IgD-negative memory B cell (primary cell): ENCODE measurements at regions not wholly inside any gene's neighbourhood (a gene's known extent, or its start where the extent isn't known, plus 50 kb on each side); places are given as distances from the start of the nearest gene placed in this dataset.

ENCODE experiments used
- H3K27ac Mint-ChIP-seq, 3 donors: one replicate each; pipeline ENCODE4 v1.8.0; 2020 to 2022; ENCODE audit warnings: mild to moderate bottlenecking in 3 of 3, mixed read lengths in 3 of 3, moderate library complexity in 1 of 3
- H3K27me3 Mint-ChIP-seq: one replicate; pipeline ENCODE4 v1.8.0; 2021; ENCODE audit warnings: mixed read lengths
- H3K36me3 Mint-ChIP-seq: one replicate; pipeline ENCODE4 v1.8.0; 2020; ENCODE audit warnings: mild to moderate bottlenecking, mixed read lengths
- H3K4me1 Mint-ChIP-seq, 3 donors: one replicate each; pipeline ENCODE4 v1.8.0; 2020 to 2022; ENCODE audit warnings: mixed read lengths in 3 of 3, mild to moderate bottlenecking in 1 of 3
- H3K4me3 Mint-ChIP-seq, 4 donors: one replicate each; pipeline ENCODE4 v1.8.0; 2020 to 2022; ENCODE audit warnings: mild to moderate bottlenecking in 4 of 4, mixed read lengths in 4 of 4, moderate library complexity in 3 of 4
- H3K9me3 Mint-ChIP-seq, 3 donors: one replicate each; pipeline ENCODE4 v1.8.0; 2020 to 2021; ENCODE audit warnings: mixed read lengths in 3 of 3, mild to moderate bottlenecking in 1 of 3

DNA sequence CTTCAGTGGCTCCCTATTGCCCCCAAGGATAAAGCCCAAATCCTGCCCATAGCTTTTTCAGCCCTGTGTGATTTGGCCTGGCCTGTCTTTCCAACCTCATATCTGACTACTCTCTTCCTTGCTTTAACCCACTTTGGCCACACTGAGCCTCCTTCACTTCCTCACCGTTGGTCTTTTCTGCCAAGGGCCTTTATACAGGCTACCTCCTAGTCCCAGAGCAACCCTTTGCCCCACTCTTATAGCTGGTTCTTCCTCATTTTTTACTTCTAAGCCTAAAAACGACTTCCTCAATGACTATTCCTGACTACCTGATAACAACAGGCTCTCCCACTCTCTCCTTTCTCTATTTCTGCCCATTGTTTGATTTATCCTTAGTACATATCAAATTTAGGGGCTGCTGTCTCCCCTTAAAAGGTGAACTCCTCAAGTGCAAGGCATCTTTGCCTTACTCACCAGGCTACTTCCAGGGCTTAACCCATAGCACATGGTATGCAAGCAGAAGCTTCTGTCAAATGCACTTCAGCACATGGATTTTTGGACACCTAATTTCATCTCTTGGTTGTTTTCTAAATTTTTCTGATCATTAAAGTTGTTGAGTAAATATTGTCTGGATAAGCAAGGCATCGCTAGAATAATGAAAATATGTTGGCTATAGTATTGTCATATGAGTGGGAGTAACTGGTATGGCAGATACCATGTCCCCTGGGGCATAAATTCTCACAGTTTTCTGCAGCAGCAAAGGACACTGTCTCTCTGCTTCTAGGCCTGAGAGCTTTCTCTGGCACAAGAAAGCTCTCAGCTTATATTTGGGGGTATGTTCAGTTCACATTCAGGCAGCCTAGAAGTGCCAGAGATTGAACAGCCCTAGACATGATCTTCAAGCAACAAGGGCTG is 201.5 kb upstream of the GPR26 start:
- no peaks in the 10 kb centered on the region for H3K27me3 Mint-ChIP-seq
- H3K4me3 Mint-ChIP-seq, result no peak overlapping the region
- H3K27ac Mint-ChIP-seq, result peak overlapping the region in 1 of 3 donors; percentile 19
- peaks cover 0 to 1% (median 0%) of the 10 kb centered on the region in 3 donors for H3K4me1 Mint-ChIP-seq
- no peaks in the 10 kb centered on the region for H3K36me3 Mint-ChIP-seq
- H3K9me3 Mint-ChIP-seq, result peaks cover 0 to 1% (median 0%) of the 10 kb centered on the region in 3 donors

DNA sequence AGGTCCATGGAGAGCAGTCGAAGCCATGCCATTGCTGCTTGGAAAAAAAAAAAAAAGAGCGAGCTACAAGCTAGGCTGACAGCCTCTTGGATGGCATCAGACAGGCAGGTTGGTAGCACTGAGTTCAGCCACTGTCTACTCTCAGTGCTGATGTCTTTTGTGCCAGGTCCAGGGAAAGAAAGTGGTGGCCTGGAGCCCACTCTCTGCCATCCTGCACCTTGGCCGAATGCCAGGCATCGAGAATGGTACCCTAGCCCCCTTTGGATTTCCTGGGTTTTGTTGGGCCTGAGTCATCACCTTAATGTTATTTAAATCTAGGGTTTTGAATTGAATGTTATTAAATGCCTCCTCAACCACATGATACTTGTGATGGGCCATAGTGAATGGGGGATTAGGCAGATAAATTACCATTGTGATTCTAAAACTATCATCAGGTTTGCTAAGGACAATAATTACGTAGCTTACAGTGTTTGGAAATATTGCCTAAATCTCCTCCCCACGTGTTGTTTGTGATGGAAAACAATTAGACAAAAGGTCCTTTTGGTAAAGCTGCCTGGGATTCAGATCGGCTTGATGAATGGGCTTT is 195.7 kb upstream of the GPR26 start:
- Mint-ChIP-seq H3K9me3 (peaks cover 0 to 1% (median 0%) of the 10 kb centered on the region in 3 donors), H3K4me1 (no peaks in the 10 kb centered on the region), H3K4me3 (no peak overlapping the region), H3K27me3 (no peaks in the 10 kb centered on the region), H3K36me3 (no peaks in the 10 kb centered on the region), H3K27ac (no peak overlapping the region)

DNA sequence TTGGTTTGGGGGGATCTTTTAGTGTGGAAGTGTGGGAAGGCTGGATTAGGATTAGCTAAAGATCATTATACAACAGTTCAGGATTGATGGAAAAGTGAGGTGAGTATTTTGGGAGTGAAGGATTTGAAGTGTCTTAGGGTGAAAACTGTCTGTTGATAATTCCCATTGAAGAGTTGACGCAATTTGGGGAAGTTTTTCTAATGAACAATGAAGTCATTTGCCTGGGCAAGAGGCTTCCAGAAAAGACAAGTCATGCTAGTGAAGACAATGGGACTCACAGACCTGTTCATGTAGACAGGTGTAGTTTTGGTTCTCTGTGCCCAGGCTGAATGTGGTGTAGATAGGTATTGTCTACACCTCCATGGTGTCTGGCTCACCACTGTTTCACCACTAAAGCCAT is 194.3 kb upstream of the GPR26 start:
- H3K4me3 Mint-ChIP-seq, result peak overlapping the region in 1 of 4 donors; percentile 38
- no peak overlapping the region for H3K27ac Mint-ChIP-seq
- H3K36me3 Mint-ChIP-seq, result no peaks in the 10 kb centered on the region
- H3K4me1 Mint-ChIP-seq, result no peaks in the 10 kb centered on the region
- H3K9me3 Mint-ChIP-seq, result peaks cover 0 to 1% (median 0%) of the 10 kb centered on the region in 3 donors
- H3K27me3 Mint-ChIP-seq, result no peaks in the 10 kb centered on the region

DNA sequence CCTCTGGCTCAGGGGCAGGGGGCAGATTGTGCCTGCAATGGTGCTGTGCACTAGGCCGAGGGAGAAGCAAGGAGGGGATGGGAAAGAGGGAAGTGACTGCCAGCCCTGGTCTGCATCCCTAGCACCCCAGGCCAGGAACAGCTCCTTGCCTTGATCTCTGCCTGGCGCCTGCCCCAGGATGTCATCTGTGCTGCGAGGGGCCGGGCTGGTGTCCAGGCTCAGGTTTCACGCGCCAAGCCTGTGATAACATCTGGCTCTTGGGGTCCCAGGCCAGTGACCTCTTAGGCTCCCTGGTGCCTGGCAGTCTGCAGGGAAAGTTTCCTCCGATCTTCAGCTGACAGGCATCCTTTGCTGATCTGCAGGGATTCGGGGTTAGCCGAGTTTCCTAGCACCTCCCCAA is 193.5 kb upstream of the GPR26 start:
- Mint-ChIP-seq H3K36me3 (no peaks in the 10 kb centered on the region), H3K27ac (no peak overlapping the region), H3K4me3 (no peak overlapping the region), H3K27me3 (no peaks in the 10 kb centered on the region), H3K9me3 (peaks cover 0 to 1% (median 0%) of the 10 kb centered on the region in 3 donors), H3K4me1 (no peaks in the 10 kb centered on the region)

DNA sequence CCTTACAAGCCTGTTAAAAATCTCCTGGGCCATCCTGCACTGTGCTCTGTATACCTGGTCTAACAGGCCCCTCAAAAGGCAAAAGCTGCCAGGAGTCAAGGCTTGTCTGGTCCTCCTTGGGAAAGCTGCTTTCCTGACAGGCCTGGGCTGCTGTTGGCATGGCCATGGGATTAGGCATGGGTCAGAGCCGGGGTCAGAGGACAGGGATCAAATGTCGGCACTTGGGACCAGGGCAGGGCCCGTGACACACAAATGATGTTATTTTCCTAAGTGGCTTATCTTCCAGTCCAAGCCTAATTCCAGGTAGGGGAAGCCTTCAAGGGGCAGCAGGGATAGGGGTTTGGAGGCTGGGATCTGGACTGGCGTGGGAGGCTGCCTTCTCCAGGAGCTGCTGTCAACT is 191.5 kb upstream of the GPR26 start:
- Mint-ChIP-seq H3K4me1 (peaks cover 0 to 1% (median 0%) of the 10 kb centered on the region in 3 donors), H3K9me3 (no peaks in the 10 kb centered on the region), H3K36me3 (no peaks in the 10 kb centered on the region), H3K27me3 (no peaks in the 10 kb centered on the region), H3K27ac (no peak overlapping the region), H3K4me3 (no peak overlapping the region)

DNA sequence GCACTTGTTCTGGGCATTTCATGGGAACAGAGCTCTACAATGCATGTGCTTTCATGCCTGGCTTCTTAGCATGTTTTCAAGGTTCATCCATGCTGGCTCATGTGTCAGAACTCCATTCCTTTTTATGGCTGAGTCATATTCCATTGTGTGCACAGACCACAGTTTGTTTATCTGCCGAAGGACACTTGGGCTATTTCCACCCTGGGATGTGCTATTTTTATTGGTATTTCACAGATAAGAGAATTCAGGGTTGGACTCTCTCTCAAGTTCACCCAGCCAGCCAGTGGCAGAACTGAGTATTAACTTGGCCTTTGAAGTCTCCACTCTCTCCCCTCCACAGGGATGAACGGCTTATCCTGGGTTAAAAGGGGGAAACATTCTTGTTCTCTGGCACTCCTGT is 190.7 kb upstream of the GPR26 start:
- H3K4me1 Mint-ChIP-seq, result peaks cover 0 to 1% (median 0%) of the 10 kb centered on the region in 3 donors
- peaks cover 2% of the 10 kb centered on the region for H3K27me3 Mint-ChIP-seq
- H3K9me3 Mint-ChIP-seq, result no peaks in the 10 kb centered on the region
- H3K4me3 Mint-ChIP-seq, result no peak overlapping the region
- no peaks in the 10 kb centered on the region for H3K36me3 Mint-ChIP-seq
- no peak overlapping the region for H3K27ac Mint-ChIP-seq

DNA sequence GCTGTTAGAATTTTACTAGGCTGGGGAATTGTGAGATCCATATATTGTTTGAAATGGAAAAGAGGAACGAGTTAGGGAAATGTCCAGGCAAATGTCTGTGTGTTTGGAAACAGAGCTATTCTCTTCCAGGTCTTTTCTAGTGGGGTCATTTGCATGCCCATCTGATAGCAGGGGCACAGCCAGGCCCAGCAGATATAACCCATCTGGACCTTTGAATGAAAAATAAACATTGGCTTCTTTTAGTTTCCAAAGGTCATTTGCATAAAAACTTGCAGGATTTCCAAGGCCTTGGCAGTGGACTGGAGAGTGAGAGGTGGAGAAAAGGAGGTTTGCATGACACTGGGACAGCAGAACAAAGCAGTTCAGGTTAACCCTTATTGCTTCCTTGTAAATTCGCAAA is 188.0 kb upstream of the GPR26 start:
- Mint-ChIP-seq H3K4me1 (peaks cover 0 to 1% (median 0%) of the 10 kb centered on the region in 3 donors), H3K9me3 (no peaks in the 10 kb centered on the region), H3K4me3 (no peak overlapping the region), H3K36me3 (no peaks in the 10 kb centered on the region), H3K27me3 (peaks cover 2% of the 10 kb centered on the region), H3K27ac (no peak overlapping the region)

DNA sequence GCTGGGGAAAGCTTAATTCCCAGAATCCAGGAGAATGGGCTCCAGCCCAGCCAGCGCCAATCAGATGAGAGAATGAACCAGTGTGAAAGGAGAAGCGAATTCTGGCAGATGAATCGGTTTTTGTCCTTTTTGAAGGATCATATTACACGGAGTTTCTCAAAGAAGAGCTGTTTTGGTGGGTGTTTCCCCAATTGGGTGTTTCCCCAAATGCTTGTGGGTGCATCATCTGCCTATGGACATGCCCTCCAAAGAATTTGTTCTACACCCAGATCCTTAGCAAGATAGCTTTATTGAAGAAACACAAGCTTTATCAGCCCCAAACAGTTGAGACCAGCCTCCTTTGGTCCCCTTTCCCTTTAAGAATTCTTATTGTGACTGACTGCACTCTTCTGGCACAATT is 186.5 kb upstream of the GPR26 start:
- Mint-ChIP-seq H3K4me3 (no peak overlapping the region), H3K27ac (no peak overlapping the region), H3K36me3 (no peaks in the 10 kb centered on the region), H3K4me1 (peaks cover 0 to 2% (median 0%) of the 10 kb centered on the region in 3 donors), H3K9me3 (no peaks in the 10 kb centered on the region), H3K27me3 (peaks cover 2% of the 10 kb centered on the region)

DNA sequence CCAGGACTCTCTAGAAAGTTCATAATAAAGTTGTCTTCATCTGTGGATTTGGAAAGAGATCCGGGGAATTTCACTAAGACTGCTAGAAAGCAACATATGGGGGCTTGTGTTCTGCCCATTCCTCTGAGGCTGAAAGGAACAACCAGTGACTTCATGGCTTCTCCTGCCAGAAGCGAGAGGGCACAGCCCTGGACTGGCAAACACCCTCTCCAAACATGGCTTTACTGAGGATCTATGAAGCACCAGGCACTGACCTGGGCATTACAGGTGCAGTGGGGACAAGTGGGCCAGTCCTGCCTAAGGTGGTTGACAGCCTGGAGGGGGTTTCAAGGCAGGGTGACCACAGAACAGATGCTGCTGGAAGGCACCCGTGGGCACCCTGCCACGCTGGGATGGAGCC is 185.8 kb upstream of the GPR26 start:
- no peaks in the 10 kb centered on the region for H3K9me3 Mint-ChIP-seq
- H3K4me1 Mint-ChIP-seq, result peaks cover 0 to 2% (median 0%) of the 10 kb centered on the region in 3 donors
- no peak overlapping the region for H3K27ac Mint-ChIP-seq
- peaks cover 2% of the 10 kb centered on the region for H3K27me3 Mint-ChIP-seq
- H3K36me3 Mint-ChIP-seq, result no peaks in the 10 kb centered on the region
- H3K4me3 Mint-ChIP-seq, result no peak overlapping the region

DNA sequence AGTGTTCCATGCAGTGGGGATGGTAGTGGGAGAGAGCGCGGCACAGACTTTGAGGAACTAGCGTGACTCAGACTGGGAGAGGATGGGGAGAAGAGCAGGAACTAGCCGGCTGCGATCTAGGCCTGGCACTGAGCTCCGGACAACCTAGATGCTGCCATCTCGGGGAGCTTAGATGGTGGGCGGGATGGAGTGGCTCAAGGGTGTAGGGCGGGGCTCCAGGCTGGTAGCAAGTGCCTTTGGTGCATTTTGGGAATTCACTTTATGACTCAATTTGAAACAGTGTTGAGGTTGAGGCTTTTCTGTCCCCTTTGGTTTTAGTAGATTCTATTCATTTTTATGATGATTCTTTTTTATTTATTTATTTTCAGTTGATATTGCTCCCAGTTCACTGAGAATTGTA is 185.3 kb upstream of the GPR26 start:
- H3K4me3 Mint-ChIP-seq, result no peak overlapping the region
- peaks cover 0 to 2% (median 0%) of the 10 kb centered on the region in 3 donors for H3K4me1 Mint-ChIP-seq
- no peak overlapping the region for H3K27ac Mint-ChIP-seq
- H3K27me3 Mint-ChIP-seq, result peaks cover 2% of the 10 kb centered on the region
- no peaks in the 10 kb centered on the region for H3K9me3 Mint-ChIP-seq
- H3K36me3 Mint-ChIP-seq, result no peaks in the 10 kb centered on the region

DNA sequence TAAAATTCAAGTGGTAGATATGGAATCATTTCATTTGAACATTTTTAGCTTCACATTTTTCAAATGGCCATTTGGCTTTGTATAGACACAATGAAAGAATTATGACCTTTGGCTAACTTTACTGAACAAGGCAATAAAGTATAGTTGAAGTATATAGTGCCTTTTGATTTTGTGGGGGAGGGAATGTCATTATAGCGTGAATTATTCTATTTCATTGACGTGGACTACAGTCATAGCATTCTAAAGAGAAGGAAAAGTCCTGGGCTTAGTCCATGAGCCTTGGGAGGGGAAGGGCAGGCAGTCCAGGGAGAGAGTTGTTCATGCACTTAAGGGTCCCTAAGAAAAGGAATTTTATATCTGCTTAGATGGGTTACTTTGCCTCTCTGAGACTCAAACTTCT is 181.4 kb upstream of the GPR26 start:
- no peak overlapping the region for H3K4me3 Mint-ChIP-seq
- H3K4me1 Mint-ChIP-seq, result peaks cover 0 to 1% (median 0%) of the 10 kb centered on the region in 3 donors
- H3K27ac Mint-ChIP-seq, result no peak overlapping the region
- H3K27me3 Mint-ChIP-seq, result peaks cover 2% of the 10 kb centered on the region
- no peaks in the 10 kb centered on the region for H3K36me3 Mint-ChIP-seq
- peaks cover 0 to 4% (median 2%) of the 10 kb centered on the region in 3 donors for H3K9me3 Mint-ChIP-seq

DNA sequence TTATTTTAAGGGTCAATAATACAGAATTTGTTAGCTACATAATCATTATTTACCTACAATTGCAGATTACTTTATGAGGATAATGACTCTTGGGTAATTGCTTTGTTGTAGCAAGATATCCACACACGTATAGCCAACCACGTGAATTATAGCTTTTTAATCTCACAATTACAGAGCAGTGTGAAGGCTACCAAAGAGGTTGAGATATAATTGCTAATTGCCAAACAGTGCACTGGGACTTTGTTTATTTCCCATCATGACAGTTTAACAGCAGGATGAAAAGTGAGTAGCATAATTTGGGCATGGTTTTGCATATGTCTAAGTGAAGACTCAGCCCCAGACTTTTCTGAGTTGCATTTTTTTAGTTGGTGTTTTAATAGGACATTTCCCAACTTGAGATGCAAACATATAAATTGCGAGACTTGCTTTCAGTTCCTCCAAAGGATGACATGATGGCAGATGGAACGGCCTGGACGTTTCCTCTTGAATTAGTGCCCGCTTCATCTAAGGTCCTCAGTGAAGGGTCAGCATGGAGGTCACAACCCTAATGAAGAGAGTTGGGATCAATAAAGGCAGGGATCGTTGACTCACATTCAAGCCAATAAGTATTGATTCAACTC is 180.7 kb upstream of the GPR26 start:
- Mint-ChIP-seq H3K4me1 (peaks cover 0 to 1% (median 0%) of the 10 kb centered on the region in 3 donors), H3K27ac (no peak overlapping the region), H3K36me3 (no peaks in the 10 kb centered on the region), H3K27me3 (no peaks in the 10 kb centered on the region), H3K4me3 (no peak overlapping the region), H3K9me3 (peaks cover 0 to 4% (median 2%) of the 10 kb centered on the region in 3 donors)

DNA sequence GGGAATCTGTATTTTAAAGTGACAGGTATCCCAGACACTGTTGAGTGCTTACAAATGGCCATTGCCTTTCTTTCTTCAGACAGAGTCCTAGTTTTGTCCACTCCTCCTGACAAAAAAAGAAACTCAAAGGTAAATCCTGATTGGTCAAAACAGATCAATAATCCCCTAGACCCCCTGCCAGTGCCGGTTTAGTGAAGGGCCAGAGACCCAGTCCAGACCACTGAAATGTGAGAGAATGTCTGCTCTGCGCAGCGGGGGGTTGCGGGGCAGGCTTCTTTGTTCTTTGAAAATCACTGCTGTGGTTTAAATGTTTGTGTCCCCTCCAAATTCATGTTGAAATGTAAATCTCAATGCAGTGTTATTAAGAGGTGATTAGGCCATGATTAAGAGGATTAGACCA is 177.7 kb upstream of the GPR26 start:
- H3K36me3 Mint-ChIP-seq, result peaks cover 1% of the 10 kb centered on the region
- peaks cover 9% of the 10 kb centered on the region for H3K27me3 Mint-ChIP-seq
- H3K4me3 Mint-ChIP-seq, result no peak overlapping the region
- no peak overlapping the region for H3K27ac Mint-ChIP-seq
- peaks cover 0 to 1% (median 0%) of the 10 kb centered on the region in 3 donors for H3K4me1 Mint-ChIP-seq
- peaks cover 0 to 4% (median 4%) of the 10 kb centered on the region in 3 donors for H3K9me3 Mint-ChIP-seq

DNA sequence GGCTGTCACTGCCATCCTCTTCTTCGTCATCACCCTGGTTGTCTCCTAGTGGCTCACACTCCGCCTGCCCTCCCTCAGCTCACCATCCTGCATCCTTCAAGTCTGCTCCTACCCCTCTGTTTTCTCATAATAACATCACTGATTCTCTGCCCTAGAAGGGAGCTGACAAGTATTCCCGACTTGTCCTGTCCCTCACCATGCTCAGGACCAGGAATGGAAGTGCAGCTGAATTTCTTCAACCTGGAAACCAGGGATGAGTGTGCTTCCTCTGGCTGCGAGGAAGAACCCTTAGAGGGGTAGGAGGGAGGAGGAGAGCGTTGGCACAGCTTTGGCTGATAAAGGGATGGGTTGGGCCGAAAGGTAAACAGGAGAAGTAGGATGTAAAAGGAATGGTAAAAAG is 174.8 kb upstream of the GPR26 start:
- Mint-ChIP-seq H3K36me3 (peaks cover 1% of the 10 kb centered on the region), H3K4me1 (no peaks in the 10 kb centered on the region)

DNA sequence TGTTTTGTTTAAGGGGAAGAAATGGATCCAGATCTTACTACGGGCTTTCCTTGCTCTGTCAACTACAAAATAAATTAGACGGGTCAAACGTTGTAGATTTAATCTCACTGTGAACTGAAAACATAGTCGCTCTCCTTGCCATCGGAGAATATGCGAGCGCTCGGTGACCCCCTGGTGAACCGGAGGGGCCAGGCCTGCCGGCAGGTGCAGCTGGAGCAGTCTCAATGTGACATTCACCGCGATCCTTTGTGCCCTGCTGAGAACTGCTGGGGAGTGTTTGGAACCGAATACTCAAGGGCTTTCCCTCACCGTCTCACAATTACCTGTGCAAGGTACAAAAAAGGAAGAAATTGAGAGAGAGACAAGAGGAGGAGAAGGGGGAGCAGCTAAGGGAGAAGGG is 174.1 kb upstream of the GPR26 start:
- Mint-ChIP-seq H3K4me1 (no peaks in the 10 kb centered on the region), H3K36me3 (peaks cover 1% of the 10 kb centered on the region), H3K9me3 (peaks cover 0 to 6% (median 4%) of the 10 kb centered on the region in 3 donors), H3K27me3 (peaks cover 9% of the 10 kb centered on the region), H3K27ac (no peak overlapping the region), H3K4me3 (no peak overlapping the region)

More for the DNA sequence above, 174.8 kb upstream of the GPR26 start:
- H3K27ac Mint-ChIP-seq, result no peak overlapping the region
- H3K4me3 Mint-ChIP-seq, result no peak overlapping the region
- H3K9me3 Mint-ChIP-seq, result peaks cover 0 to 6% (median 4%) of the 10 kb centered on the region in 3 donors
- peaks cover 9% of the 10 kb centered on the region for H3K27me3 Mint-ChIP-seq
